LNCAP (cell line): ENCODE measurements at regions not wholly inside any gene's neighbourhood (a gene's known extent, or its start where the extent isn't known, plus 50 kb on each side); places are given as distances from the start of the nearest gene placed in this dataset.

Experiments used
- CTCF ChIP-seq: fragments of 450-650 bp; IDR thresholded peaks from 2 replicates; pipeline ENCODE4 v1.5.1; 2017; ENCODE audit warnings: mild to moderate bottlenecking

GRCh38 chr5:171681061-171681460 is 104.6 kb upstream of the SMIM23 start:
- no peak for TF ChIP-seq CTCF

- TF ChIP-seq CTCF, result no peak
Measured at GRCh38 chr5:171681677-171682076, 103.9 kb upstream of the SMIM23 start.

DNA sequence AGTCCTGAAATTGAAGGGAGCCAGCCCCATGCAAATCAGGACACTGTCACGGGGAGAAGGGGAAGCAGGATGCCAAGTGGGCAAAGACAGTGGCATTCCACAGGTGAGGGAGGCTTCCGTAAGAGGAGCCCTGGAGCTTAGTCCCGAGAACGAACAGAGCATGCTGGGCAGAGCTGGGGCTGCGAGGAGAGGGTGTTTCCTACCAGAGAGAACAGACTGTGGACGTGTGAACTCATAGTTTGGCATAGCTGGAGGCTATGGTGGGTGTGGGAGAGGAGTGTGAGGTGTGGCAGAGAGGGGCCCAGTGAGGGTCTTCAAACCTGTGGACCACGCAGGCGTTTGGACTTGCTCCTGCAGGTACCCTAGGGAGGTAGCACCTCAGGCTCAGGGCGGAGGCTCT is 102.8 kb upstream of the SMIM23 start:
- no peak for TF ChIP-seq CTCF

GRCh38 chr5:171684169-171684568 is 101.4 kb upstream of the SMIM23 start:
- TF ChIP-seq CTCF, result no peak

GRCh38 chr5:171688696-171689495 is 96.7 kb upstream of the SMIM23 start:
- TF ChIP-seq CTCF, result no peak

DNA sequence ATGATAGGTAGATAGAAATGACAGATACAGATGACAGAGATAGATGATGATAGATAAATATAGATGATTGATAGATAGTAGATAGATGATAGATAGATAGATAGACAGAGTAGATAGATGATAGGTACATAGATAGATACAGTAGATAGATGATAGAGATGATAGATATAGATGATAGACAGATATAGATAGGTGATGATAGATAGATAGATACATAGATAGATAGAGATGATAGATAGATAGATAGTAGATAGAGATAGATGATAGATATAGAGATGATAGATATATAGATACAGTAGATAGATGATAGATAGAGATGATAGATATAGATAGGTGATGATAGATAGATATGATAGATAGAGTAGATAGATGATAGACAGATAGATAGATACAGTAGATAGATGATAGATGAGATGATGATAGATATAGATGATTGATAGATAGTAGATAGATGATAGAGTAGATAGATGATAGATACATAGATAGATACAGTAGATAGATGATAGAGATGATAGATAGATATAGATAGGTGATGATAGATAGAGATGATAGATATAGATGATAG is 95.7 kb upstream of the SMIM23 start:
- TF ChIP-seq CTCF, result no peak

DNA sequence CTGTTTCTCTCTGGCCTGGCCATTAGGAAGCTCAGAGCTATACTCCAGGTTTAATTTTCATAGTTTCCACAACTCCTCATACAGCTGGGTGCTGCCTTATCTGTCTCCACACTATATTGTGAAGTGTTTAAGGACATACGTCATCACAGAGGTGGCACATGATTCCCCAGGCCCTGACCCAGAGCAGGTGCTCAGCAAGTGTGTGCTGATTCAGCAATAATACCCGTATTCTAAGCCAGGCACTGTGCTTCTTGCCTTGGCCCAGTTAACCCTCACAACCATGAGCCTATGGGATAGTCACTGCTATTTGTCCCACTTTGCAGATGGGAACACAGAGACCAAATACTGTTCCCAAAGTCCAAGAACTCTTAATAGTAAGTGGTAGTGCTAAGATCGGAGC is 93.5 kb upstream of the SMIM23 start:
- TF ChIP-seq CTCF, result no peak
